ENCODE measurements at regions not wholly inside any gene's neighbourhood (a gene's known extent, or its start where the extent isn't known, plus 50 kb on each side); places are given as distances from the start of the nearest gene placed in this dataset.

GRCh38 chr4:107548211-107548905, 171.7 kb downstream of the PAPSS1 start:
- TF ChIP-seq CTCF (IDR thresholded peaks at IDR 0.05), result no peak
- TF ChIP-seq POLR2A (IDR thresholded peaks at IDR 0.05), result no peak
- peak; percentile 20 for TF ChIP-seq POLR2AphosphoS5 (IDR thresholded peaks at IDR 0.05)

Data from prostate gland (tissue), 2 donors.